K562 (cell line): ENCODE measurements at regions not wholly inside any gene's neighbourhood (a gene's known extent, or its start where the extent isn't known, plus 50 kb on each side); places are given as distances from the start of the nearest gene placed in this dataset.

Source experiments
- ATAC-seq: fragments of 200-7000 bp; cut with Tn5 transposase; 3 replicates; pipeline ENCODE4 v1.9.1; 2020; ENCODE audit warnings: moderate library complexity
- BruUV-seq: library from RNA; stranded (reverse); fragments of 400-500 nt; replicated peaks from 2 replicates; lab custom pipeline; 2021; lab: Mats Ljungman, UMichigan
- CTCF ChIA-PET: fragments of 300-600 bp; formaldehyde crosslinking; extraction: SDS; loops from one replicate; lab custom pipeline; 2021; ENCODE audit warnings: low intra/inter-chr PET ratio; lab: Yijun Ruan, JAX
- POLR2A ChIA-PET: fragments of 300-600, 350-650 bp; sonication (Branson Sonifier 250); formaldehyde crosslinking; extraction: SDS; loops from one replicate; lab custom pipeline; 2021; ENCODE audit warnings: antibody characterized with exemption, inconsistent platforms; lab: Yijun Ruan, JAX
- DNase-seq, 4 experiments: peaks; one replicate each; pipeline versions ENCODE4 v3.0.0 to v3.0.0-alpha.2; 2011 to 2018; ENCODE audit warnings: low spot score in 3 of 4, mixed read lengths in 3 of 4; ENCODE audit errors: extremely low read depth in 1 of 4
- FAIRE-seq: peaks from 2 replicates; lab custom pipeline; 2011; peaks lifted over from hg19 to GRCh38; lab: Jason Lieb, UNC
- H2AFZ ChIP-seq: 2 replicates; pipeline ENCODE4 v1.6.0; 2011; ENCODE audit warnings: low read depth, low read length, control low read depth, inconsistent platforms
- H3K27ac ChIP-seq: fragments of 200-600 bp; 3 replicates; pipeline ENCODE4 v1.8.0; 2011; ENCODE audit warnings: low read depth, mild to moderate bottlenecking, control low read depth, inconsistent platforms, low read length, moderate library complexity, mixed read lengths; ENCODE audit errors: extremely low read depth
- H3K27me3 ChIP-seq, 2 experiments: fragments of 300-600 bp in 1 of 2; 2 replicates in 1 of 2; 3 replicates in 1 of 2; pipeline versions ENCODE4 v1.6.0 to v1.8.0; 2011; ENCODE audit warnings: inconsistent platforms in 2 of 2, low read length in 2 of 2, mild to moderate bottlenecking in 1 of 2, mixed read lengths in 1 of 2, moderate library complexity in 1 of 2; ENCODE audit not compliant: control insufficient read depth in 2 of 2, insufficient read depth in 2 of 2
- H3K36me3 ChIP-seq: fragments of 300-600 bp; 3 replicates; pipeline ENCODE4 v1.8.0; 2011; ENCODE audit warnings: mild to moderate bottlenecking, low read length, inconsistent platforms; ENCODE audit not compliant: control insufficient read depth, insufficient read depth
- H3K4me1 ChIP-seq, 2 experiments: fragments of 200-600 bp in 1 of 2; replicated peaks in 1 of 2; 2 replicates in 1 of 2; 3 replicates in 1 of 2; pipeline versions ENCODE4 v1.5.1 to v1.8.0; 2011; ENCODE audit warnings: inconsistent platforms in 2 of 2, low read length in 2 of 2, mild to moderate bottlenecking in 1 of 2, mixed read lengths in 1 of 2, moderate library complexity in 1 of 2; ENCODE audit not compliant: control insufficient read depth in 2 of 2, insufficient read depth in 2 of 2
- H3K4me2 ChIP-seq: 2 replicates; pipeline ENCODE4 v1.6.1; 2011; ENCODE audit warnings: low read length, control low read depth, inconsistent platforms, mixed read lengths; ENCODE audit not compliant: insufficient read depth
- H3K4me3 ChIP-seq: fragments of 200-600 bp; sonication (generic), shearing (Covaris generic); 2 replicates; pipeline ENCODE4 v1.5.1; 2016; ENCODE audit warnings: control low read depth, inconsistent platforms
- H3K79me2 ChIP-seq: fragments of 200-600 bp; 3 replicates; pipeline ENCODE4 v1.8.0; 2011; ENCODE audit warnings: low read length, inconsistent platforms; ENCODE audit not compliant: control insufficient read depth, insufficient read depth
- H3K9ac ChIP-seq, 2 experiments: 2 replicates each; pipeline versions ENCODE4 v1.6.0 to v1.6.1; 2011; ENCODE audit warnings: low read depth in 2 of 2, low read length in 2 of 2, control low read depth in 1 of 2, inconsistent platforms in 1 of 2, mild to moderate bottlenecking in 1 of 2, mixed read lengths in 1 of 2; ENCODE audit not compliant: insufficient read depth in 1 of 2
- H3K9me1 ChIP-seq: one replicate; pipeline ENCODE4 v1.6.0; 2011; ENCODE audit warnings: inconsistent platforms, mild to moderate bottlenecking, low read length, moderate library complexity; ENCODE audit not compliant: control insufficient read depth, insufficient read depth
- H3K9me3 ChIP-seq: replicated peaks from 2 replicates; pipeline ENCODE4 v1.5.1; 2011; ENCODE audit warnings: low read depth, low read length, inconsistent platforms; ENCODE audit not compliant: control insufficient read depth, insufficient read depth
- H4K20me1 ChIP-seq: replicated peaks from 2 replicates; pipeline ENCODE4 v1.6.1; 2011; ENCODE audit warnings: low read length, inconsistent platforms, mixed read lengths; ENCODE audit not compliant: control insufficient read depth, insufficient read depth
- CHD7 ChIP-seq: fragments of 200-600 bp; sonication (generic); IDR thresholded peaks from one replicate; pipeline ENCODE4 v1.6.1; 2012; ENCODE audit warnings: mild to moderate bottlenecking, low read depth, low read length, inconsistent platforms
- DLX4 ChIP-seq: fragments of 250-450 bp; sonication (Bioruptor Pico); IDR thresholded peaks from 2 replicates; pipeline ENCODE4 v1.6.1; 2021; ENCODE audit warnings: mild to moderate bottlenecking
- NR4A1 ChIP-seq, 2 experiments: fragments of 250-450 bp in 1 of 2; fragments of 450-650 bp in 1 of 2; sonication (Bioruptor Pico) in 1 of 2; IDR thresholded peaks; 2 replicates each; pipeline versions ENCODE4 v1.4.0 to v1.6.1; 2016 to 2020; ENCODE audit warnings: mild to moderate bottlenecking in 2 of 2, missing compliant biosample characterization in 1 of 2, missing genetic modification characterization in 1 of 2, moderate library complexity in 1 of 2
- ZSCAN32 ChIP-seq: fragments of 450-650 bp; formaldehyde crosslinking; IDR thresholded peaks from 2 replicates; pipeline ENCODE4 v1.4.0; 2020; ENCODE audit warnings: mild to moderate bottlenecking, moderate library complexity
- WGBS: fragments of 100-300 bp; shearing (Covaris generic); methylation state at CpG from one replicate; pipeline ENCODE4 v1.1.6; 2016; ENCODE audit warnings: low coverage, mixed read lengths; ENCODE audit not compliant: insufficient coverage; ENCODE audit errors: missing lambda C conversion rate; 5-methylcytosine and 5-hydroxymethylcytosine counted together
- in situ Hi-C: fragments of 300-500 bp; cut with MboI; formaldehyde crosslinking; loops from 4 replicates; pipeline ENCODE4 v1.15.0; 2018; ENCODE audit warnings: inconsistent platforms, mixed read lengths
- intact Hi-C: fragments of 100-400 bp; cut with micrococcal nuclease; formaldehyde crosslinking; loops from 2 replicates; pipeline ENCODE4 v1.14.2; 2022
- TF ChIP-seq, protein P1 (sequence below): sonication (generic); formaldehyde crosslinking; IDR thresholded peaks from 2 replicates; pipeline ENCODE4 v1.8.0; 2022; ENCODE audit warnings: mild to moderate bottlenecking, missing genetic modification reagents
- TF ChIP-seq, protein P2 (sequence below), 2 experiments: fragments of 250-450 bp in 1 of 2; fragments of 450-650 bp in 1 of 2; sonication (Bioruptor Pico) in 1 of 2; IDR thresholded peaks; 2 replicates each; pipeline versions ENCODE4 v1.6.1 to v1.8.0; 2016 to 2021; ENCODE audit warnings: mild to moderate bottlenecking in 2 of 2, moderate library complexity in 2 of 2, missing compliant biosample characterization in 1 of 2, missing genetic modification characterization in 1 of 2

DNA sequence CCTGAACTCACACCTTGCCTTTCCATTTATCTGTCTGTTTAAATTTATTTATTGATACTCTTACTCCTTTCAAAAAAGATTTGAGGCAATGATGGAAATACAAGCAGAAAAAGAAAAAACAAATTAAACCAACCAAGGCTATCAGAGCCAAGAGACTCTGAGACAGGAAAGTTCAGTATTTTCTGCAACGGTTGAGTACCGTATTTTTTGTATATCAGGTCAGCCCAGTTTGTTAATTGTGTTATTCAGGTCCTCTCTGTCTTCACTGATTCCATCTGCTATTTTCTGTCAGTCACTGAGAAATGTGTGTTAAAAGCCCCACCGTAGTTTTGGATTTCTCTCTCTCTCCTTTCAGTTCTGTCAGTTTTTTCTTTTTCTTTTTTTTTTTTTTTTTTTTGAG lies 134.5 kb upstream of the SMIM23 start:
- Histone ChIP-seq H3K79me2 (no peaks in the 10 kb centered on the region), H3K27me3 (peaks cover 8 to 35% of the 10 kb centered on the region in 2 experiments; a peak in 3 of 5 replicates), H3K4me3 (no peak overlapping the region), H2AFZ (no peak overlapping the region), H3K4me1 (no peaks in the 10 kb centered on the region), H3K9ac (no peak overlapping the region), H3K36me3 (no peaks in the 10 kb centered on the region), H3K4me2 (no peak overlapping the region), H3K9me3 (no peaks in the 10 kb centered on the region), H3K27ac (no peak overlapping the region), H3K9me1 (no peaks in the 10 kb centered on the region), H4K20me1 (no peaks in the 10 kb centered on the region)
- no TSS peak for BruUV-seq
- ATAC-seq (no peak), FAIRE-seq (no peak), DNase-seq (no peak)
- ChIA-PET POLR2A (interaction anchor here (0.6 kb wide), 1 partner anchor 210 kb away, joined by 4 read pairs; no protein-coding TSS in a partner anchor), CTCF (no interaction called here)
- TF ChIP-seq NR4A1 (CRISPR knock-in tag; IDR thresholded peaks at IDR 0.05) (no peak), NR4A1 (tag; IDR thresholded peaks at IDR 0.05) (no peak), CHD7 (peak; percentile 53), DLX4 (CRISPR knock-in tag) (no peak), ZSCAN32 (CRISPR knock-in tag) (no peak)
- TF ChIP-seq, protein P1, sequence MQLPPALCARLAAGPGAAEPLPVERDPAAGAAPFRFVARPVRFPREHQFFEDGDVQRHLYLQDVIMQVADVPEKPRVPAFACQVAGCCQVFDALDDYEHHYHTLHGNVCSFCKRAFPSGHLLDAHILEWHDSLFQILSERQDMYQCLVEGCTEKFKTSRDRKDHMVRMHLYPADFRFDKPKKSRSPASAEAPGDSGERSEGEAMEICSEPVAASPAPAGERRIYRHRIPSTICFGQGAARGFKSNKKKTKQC, result no peak
- TF ChIP-seq, protein P2, sequence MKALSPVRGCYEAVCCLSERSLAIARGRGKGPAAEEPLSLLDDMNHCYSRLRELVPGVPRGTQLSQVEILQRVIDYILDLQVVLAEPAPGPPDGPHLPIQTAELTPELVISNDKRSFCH (CRISPR knock-in tag; IDR thresholded peaks at IDR 0.05), result no peak
- TF ChIP-seq, protein P2 (tag; IDR thresholded peaks at IDR 0.05), result no peak
- 2% methylated on average over 3 of the region's 3 CpGs for WGBS
- intact Hi-C loops (no loop called here), in situ Hi-C loops (no loop called here)
